ENCODE measurements at regions not wholly inside any gene's neighbourhood (a gene's known extent, or its start where the extent isn't known, plus 50 kb on each side); places are given as distances from the start of the nearest gene placed in this dataset.

DNA sequence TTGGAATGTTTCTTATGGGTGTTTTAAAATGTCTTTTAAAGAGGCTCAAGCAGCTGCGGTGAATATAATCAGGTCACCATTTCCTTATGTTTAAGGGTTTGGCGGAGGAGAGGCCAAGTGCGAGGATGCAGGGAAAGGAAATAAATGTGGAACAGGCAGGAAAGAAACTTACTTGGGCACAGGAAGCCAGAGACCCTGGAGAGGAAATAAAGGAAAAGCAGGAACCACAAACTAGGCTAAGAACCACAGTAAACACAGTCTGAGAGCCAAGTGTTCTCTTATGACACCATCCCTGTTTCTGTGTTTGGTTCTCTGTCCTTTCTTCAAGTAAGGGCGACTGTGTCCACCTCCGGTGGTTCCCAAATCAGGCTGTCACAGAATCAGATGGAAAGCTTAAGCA lies 166.5 kb downstream of the C9orf152 start:
- Mint-ChIP-seq H3K4me3 (no peak overlapping the region), H3K9me3 (peaks cover 0 to 3% (median 0%) of the 10 kb centered on the region in 7 donors), H3K36me3 (no peaks in the 10 kb centered on the region), H3K27ac (peak overlapping the region in 1 of 3 donors; percentile 18), H3K27me3 (peaks cover 7% of the 10 kb centered on the region), H3K4me1 (no peaks in the 10 kb centered on the region)
- DNase-seq: no peak
- Histone ChIP-seq H3K4me1 (ENCODE audit: control insufficient read depth, insufficient read depth, low read length, poor library complexity, severe bottlenecking) (no peaks in the 10 kb centered on the region), H3K4me3 (ENCODE audit: low read depth, low read length) (no peak overlapping the region), H3K27me3 (ENCODE audit: control insufficient read depth, insufficient read depth, low read length) (no peaks in the 10 kb centered on the region), H3K36me3 (ENCODE audit: control insufficient read depth, insufficient read depth, low read length) (no peaks in the 10 kb centered on the region), H3K27ac (ENCODE audit: insufficient read depth, low read length, poor library complexity, severe bottlenecking) (no peak overlapping the region), H3K9me3 (ENCODE audit: control insufficient read depth in 2 of 2, low read length in 2 of 2) (no peaks in the 10 kb centered on the region)
- ATAC-seq (ENCODE audit: low read depth in 2 of 2): no peak

DNA sequence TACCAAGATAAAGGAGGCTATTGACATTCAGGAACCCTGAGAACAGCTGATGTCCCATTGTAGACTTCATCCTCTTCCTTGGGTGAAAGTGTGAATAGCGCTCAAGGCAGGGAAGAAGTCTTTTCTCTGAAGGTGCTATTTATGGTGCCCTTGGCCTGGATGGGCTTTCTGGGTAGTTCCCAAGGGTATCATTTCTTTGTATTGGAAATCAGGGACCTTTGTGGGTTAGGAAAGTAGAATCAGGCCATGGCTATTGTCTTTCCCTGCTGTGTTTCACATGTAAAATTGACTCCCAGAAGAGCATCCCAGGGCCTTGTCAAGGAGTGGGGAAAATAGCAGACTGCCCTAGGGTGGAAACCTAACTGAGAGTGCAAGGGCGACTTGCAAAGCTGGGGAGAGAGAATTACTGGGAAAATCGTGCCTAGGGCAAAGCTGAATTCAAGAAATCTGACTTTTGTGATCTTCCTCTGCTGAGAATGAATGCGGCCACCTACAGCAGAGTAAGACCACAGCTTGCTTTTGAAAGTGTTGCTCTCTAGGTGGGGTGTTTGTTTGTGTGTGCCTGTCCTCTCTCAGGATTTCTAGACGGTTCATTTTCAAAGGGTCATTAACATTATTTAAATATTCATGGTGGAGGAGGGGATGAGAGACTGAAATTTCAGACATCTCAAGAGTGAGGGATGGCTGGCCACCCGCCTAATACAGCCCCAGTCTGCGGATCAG lies 160.6 kb downstream of the C9orf152 start:
- DNase-seq (no peak), ATAC-seq (ENCODE audit: low read depth in 2 of 2) (no peak)
- H3K9me3 Mint-ChIP-seq: peaks cover 0 to 2% (median 0%) of the 10 kb centered on the region in 7 donors
- H3K9me3 ChIP-seq (ENCODE audit: control insufficient read depth in 2 of 2, low read length in 2 of 2): no peaks in the 10 kb centered on the region
- H3K27ac Mint-ChIP-seq: peak overlapping the region in 2 of 3 donors; percentile 88 to 97
- no peaks in the 10 kb centered on the region for H3K27me3 Mint-ChIP-seq
- peak overlapping the region; percentile 84 for H3K4me3 ChIP-seq (ENCODE audit: low read depth, low read length)
- peaks cover 41% of the 10 kb centered on the region for H3K4me1 ChIP-seq (ENCODE audit: control insufficient read depth, insufficient read depth, low read length, poor library complexity, severe bottlenecking)
- peaks cover 10 to 44% (median 30%) of the 10 kb centered on the region in 4 donors for H3K4me1 Mint-ChIP-seq
- no peaks in the 10 kb centered on the region for H3K36me3 Mint-ChIP-seq
- no peak overlapping the region for H3K27ac ChIP-seq (ENCODE audit: insufficient read depth, low read length, poor library complexity, severe bottlenecking)
- H3K27me3 ChIP-seq (ENCODE audit: control insufficient read depth, insufficient read depth, low read length): no peaks in the 10 kb centered on the region
- H3K4me3 Mint-ChIP-seq: peak overlapping the region; percentile 96 to 97 (median 97)
- H3K36me3 ChIP-seq (ENCODE audit: control insufficient read depth, insufficient read depth, low read length): no peaks in the 10 kb centered on the region

DNA sequence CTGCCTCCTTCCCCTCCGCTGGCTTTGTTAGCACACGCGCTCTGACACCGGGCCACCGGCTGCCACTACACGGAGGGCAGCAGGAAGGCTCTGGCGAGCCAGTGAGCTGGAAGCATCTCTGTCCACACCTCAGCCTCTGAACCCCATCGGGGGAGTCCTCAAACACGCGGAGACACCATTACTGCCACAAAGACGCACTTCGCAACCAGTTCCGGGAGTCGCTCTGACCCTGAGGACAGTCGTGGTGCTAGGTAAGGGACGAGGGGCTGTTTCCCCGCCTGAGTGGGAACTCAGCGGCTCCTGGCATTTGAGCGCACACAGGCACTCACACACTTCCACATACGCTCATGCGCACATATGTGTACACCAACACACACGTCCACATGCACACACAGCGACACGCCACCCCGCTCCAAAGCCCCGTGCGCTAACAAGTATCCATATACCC lies 160.0 kb downstream of the C9orf152 start:
- no peaks in the 10 kb centered on the region for H3K36me3 Mint-ChIP-seq
- peak overlapping the region in 2 of 3 donors; percentile 88 to 97 for H3K27ac Mint-ChIP-seq
- H3K27me3 Mint-ChIP-seq: no peaks in the 10 kb centered on the region
- H3K27ac ChIP-seq (ENCODE audit: insufficient read depth, low read length, poor library complexity, severe bottlenecking): no peak overlapping the region
- no peaks in the 10 kb centered on the region for H3K27me3 ChIP-seq (ENCODE audit: control insufficient read depth, insufficient read depth, low read length)
- peaks cover 15 to 49% (median 34%) of the 10 kb centered on the region in 4 donors for H3K4me1 Mint-ChIP-seq
- H3K4me3 Mint-ChIP-seq: peak overlapping the region; percentile 96 to 97 (median 97)
- peaks cover 47% of the 10 kb centered on the region for H3K4me1 ChIP-seq (ENCODE audit: control insufficient read depth, insufficient read depth, low read length, poor library complexity, severe bottlenecking)
- H3K4me3 ChIP-seq (ENCODE audit: low read depth, low read length): peak overlapping the region; percentile 84
- H3K9me3 ChIP-seq (ENCODE audit: control insufficient read depth in 2 of 2, low read length in 2 of 2): no peaks in the 10 kb centered on the region
- peaks cover 0 to 2% (median 0%) of the 10 kb centered on the region in 7 donors for H3K9me3 Mint-ChIP-seq
- DNase-seq (no peak), ATAC-seq (ENCODE audit: low read depth in 2 of 2) (peak; percentile 33 to 38)
- no peaks in the 10 kb centered on the region for H3K36me3 ChIP-seq (ENCODE audit: control insufficient read depth, insufficient read depth, low read length)

DNA sequence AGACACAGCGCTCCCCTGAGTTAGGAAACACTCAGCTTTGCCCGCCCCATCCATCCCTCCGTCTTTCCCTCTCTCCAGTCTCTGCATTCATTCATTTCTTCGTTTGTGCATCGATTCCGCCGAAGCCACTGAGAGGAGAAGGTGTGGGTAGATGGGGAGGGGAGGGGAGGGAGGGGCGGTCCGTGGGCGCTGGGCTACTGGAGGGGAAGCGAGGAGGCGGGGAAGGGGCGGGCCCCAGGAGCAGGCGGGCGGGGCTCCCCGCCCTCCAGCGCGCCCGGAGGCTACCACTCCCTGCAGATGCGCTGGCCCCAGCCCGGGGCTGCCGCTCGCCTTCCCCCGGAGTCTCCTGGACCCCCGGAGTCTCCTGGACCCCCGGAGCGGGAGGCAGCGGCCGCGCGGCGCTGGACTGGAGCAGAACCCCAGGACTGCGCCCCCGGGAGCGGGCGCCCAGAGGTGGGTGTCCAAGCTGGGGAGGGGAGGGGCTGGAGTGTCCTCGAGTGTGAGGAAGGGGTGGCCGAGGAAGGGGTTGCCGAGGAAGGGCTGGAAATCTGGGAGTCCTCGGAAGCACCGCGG lies 159.5 kb downstream of the C9orf152 start:
- H3K4me3 Mint-ChIP-seq: peak overlapping the region; percentile 96 to 99 (median 97)
- H3K9me3 Mint-ChIP-seq: peaks cover 0 to 2% (median 0%) of the 10 kb centered on the region in 7 donors
- DNase-seq (peak; percentile 78 to 92 (median 80)), ATAC-seq (ENCODE audit: low read depth in 2 of 2) (peak; percentile 90 to 92)
- no peaks in the 10 kb centered on the region for H3K36me3 ChIP-seq (ENCODE audit: control insufficient read depth, insufficient read depth, low read length)
- H3K27ac ChIP-seq (ENCODE audit: insufficient read depth, low read length, poor library complexity, severe bottlenecking): peak overlapping the region; percentile 51
- H3K27me3 ChIP-seq (ENCODE audit: control insufficient read depth, insufficient read depth, low read length): no peaks in the 10 kb centered on the region
- no peaks in the 10 kb centered on the region for H3K27me3 Mint-ChIP-seq
- H3K9me3 ChIP-seq (ENCODE audit: control insufficient read depth in 2 of 2, low read length in 2 of 2): no peaks in the 10 kb centered on the region
- peak overlapping the region; percentile 89 for H3K4me3 ChIP-seq (ENCODE audit: low read depth, low read length)
- H3K27ac Mint-ChIP-seq: peak overlapping the region; percentile 66 to 97 (median 88)
- peaks cover 15 to 52% (median 36%) of the 10 kb centered on the region in 4 donors for H3K4me1 Mint-ChIP-seq
- peaks cover under 1% of the 10 kb centered on the region for H3K36me3 Mint-ChIP-seq
- peaks cover 48% of the 10 kb centered on the region for H3K4me1 ChIP-seq (ENCODE audit: control insufficient read depth, insufficient read depth, low read length, poor library complexity, severe bottlenecking)

DNA sequence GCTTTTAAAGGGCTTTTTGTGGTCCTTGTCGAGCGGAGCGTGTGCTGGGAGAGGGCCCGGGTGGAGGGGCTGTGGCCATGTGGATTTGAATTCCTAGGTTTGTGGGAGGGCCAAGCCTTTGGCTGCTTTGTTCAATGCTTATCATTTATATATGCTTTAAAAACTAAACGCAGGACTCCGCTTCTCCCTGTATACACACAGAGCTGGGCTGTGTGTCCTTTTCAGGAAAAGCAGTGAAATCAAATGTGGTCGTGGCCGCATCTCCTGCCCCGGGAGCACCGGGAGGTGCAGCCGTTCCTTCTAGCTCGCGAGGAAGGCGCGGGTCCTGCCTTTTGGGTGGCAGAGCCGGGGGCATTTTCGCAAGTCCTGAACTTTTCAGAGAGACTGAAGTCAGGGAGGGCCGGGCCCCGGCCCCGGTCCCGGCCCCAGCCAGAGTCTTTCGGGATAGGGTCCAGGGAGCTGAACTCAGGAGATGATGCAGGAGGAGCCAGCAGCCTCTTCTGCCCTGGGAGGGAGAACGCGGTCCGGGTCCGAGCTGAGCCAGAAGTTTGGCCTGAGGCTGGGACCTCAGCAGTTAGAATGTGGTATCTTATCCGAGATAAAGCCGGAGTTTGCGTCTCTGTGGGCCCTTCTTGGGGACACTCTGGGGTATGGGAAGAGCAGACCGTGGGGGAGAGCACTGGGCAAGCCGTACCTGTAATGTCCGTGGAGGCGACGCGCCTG lies 158.8 kb downstream of the C9orf152 start:
- Mint-ChIP-seq H3K4me1 (peaks cover 15 to 56% (median 40%) of the 10 kb centered on the region in 4 donors), H3K27me3 (no peaks in the 10 kb centered on the region), H3K4me3 (peak overlapping the region; percentile 96 to 99 (median 97)), H3K9me3 (peaks cover 0 to 2% (median 0%) of the 10 kb centered on the region in 7 donors), H3K27ac (peak overlapping the region; percentile 66 to 88 (median 86)), H3K36me3 (peaks cover 5% of the 10 kb centered on the region)
- Histone ChIP-seq H3K36me3 (ENCODE audit: control insufficient read depth, insufficient read depth, low read length) (no peaks in the 10 kb centered on the region), H3K27ac (ENCODE audit: insufficient read depth, low read length, poor library complexity, severe bottlenecking) (peak overlapping the region; percentile 51), H3K9me3 (ENCODE audit: control insufficient read depth in 2 of 2, low read length in 2 of 2) (no peaks in the 10 kb centered on the region), H3K27me3 (ENCODE audit: control insufficient read depth, insufficient read depth, low read length) (no peaks in the 10 kb centered on the region), H3K4me3 (ENCODE audit: low read depth, low read length) (peak overlapping the region; percentile 89), H3K4me1 (ENCODE audit: control insufficient read depth, insufficient read depth, low read length, poor library complexity, severe bottlenecking) (peaks cover 48% of the 10 kb centered on the region)
- DNase-seq: peak in 2 of 3 donors; percentile 20 to 43
- no peak for ATAC-seq (ENCODE audit: low read depth in 2 of 2)

DNA sequence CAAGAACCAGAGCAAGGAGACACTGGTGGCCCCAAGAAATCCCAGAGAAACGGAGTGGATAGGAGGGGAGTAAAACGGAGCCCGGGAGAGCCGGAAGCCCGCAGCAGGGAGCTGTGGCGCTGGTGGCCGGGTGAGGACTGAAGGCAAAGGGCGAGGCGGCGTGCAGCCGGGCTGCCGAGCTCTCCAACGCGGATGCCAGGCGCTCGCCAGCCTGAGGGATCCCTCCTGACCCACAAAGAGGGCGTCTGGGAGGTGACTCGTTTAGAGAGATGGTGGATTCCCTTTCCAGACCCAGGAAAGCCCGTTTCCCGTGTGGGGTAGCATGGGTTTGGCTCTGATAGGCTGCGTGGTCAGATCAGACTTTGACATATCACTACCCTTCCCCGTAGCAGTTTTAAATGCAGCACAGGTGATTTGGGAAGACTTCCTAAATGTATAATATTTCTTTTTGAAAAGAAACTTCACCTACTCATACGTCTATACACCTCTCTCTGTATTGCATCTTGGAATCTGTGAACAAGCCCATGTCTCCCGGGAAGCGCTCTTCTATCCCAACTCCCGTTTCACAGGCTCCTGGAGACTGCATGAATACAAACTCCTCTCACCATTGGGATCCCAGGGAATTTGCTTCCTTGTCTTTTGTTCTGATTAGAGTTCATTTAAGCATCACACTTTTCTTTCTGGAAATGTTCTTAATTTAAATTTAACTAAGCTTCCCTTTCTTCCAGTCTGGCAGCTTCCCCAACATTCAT lies 158.1 kb downstream of the C9orf152 start:
- Mint-ChIP-seq H3K9me3 (no peaks in the 10 kb centered on the region), H3K36me3 (peaks cover 5% of the 10 kb centered on the region), H3K27ac (peak overlapping the region; percentile 2 to 88 (median 86)), H3K4me3 (peak overlapping the region; percentile 96 to 99 (median 97)), H3K27me3 (no peaks in the 10 kb centered on the region), H3K4me1 (peaks cover 15 to 56% (median 40%) of the 10 kb centered on the region in 4 donors)
- DNase-seq (peak; percentile 6 to 47 (median 23)), ATAC-seq (ENCODE audit: low read depth in 2 of 2) (no peak)
- H3K4me3 ChIP-seq (ENCODE audit: low read depth, low read length): peak overlapping the region; percentile 89
- H3K9me3 ChIP-seq (ENCODE audit: control insufficient read depth in 2 of 2, low read length in 2 of 2): no peaks in the 10 kb centered on the region
- peaks cover 48% of the 10 kb centered on the region for H3K4me1 ChIP-seq (ENCODE audit: control insufficient read depth, insufficient read depth, low read length, poor library complexity, severe bottlenecking)
- no peaks in the 10 kb centered on the region for H3K27me3 ChIP-seq (ENCODE audit: control insufficient read depth, insufficient read depth, low read length)
- peak overlapping the region; percentile 55 for H3K27ac ChIP-seq (ENCODE audit: insufficient read depth, low read length, poor library complexity, severe bottlenecking)
- no peaks in the 10 kb centered on the region for H3K36me3 ChIP-seq (ENCODE audit: control insufficient read depth, insufficient read depth, low read length)

DNA sequence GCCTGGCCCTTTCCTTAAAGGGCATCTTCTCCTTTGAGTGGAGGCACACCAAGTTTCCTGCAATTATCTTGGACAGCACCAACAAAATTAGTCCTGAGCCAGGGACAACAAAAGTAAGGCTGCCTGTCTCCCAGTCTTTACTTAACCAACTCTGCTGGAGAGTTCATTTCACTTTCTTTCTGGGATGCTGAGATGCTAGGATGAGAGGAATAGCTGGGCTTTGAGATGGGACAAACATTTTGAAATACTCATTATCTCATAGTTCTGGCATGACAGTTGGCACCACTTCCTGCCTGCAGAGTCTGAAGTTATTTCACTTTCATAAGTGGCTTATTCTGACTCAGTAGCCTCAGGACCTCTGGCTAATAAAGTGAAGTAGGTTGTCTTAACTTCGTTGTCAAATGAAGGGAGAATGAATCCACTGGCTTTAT lies 157.0 kb downstream of the C9orf152 start:
- Mint-ChIP-seq H3K36me3 (peaks cover 5% of the 10 kb centered on the region), H3K27me3 (no peaks in the 10 kb centered on the region), H3K4me1 (peaks cover 15 to 62% (median 43%) of the 10 kb centered on the region in 4 donors), H3K4me3 (peak overlapping the region; percentile 96 to 99 (median 97)), H3K27ac (peak overlapping the region; percentile 75 to 94 (median 88)), H3K9me3 (no peaks in the 10 kb centered on the region)
- Histone ChIP-seq H3K36me3 (ENCODE audit: control insufficient read depth, insufficient read depth, low read length) (no peaks in the 10 kb centered on the region), H3K9me3 (ENCODE audit: control insufficient read depth in 2 of 2, low read length in 2 of 2) (no peaks in the 10 kb centered on the region), H3K27me3 (ENCODE audit: control insufficient read depth, insufficient read depth, low read length) (no peaks in the 10 kb centered on the region), H3K4me3 (ENCODE audit: low read depth, low read length) (peak overlapping the region; percentile 83), H3K4me1 (ENCODE audit: control insufficient read depth, insufficient read depth, low read length, poor library complexity, severe bottlenecking) (peaks cover 48% of the 10 kb centered on the region), H3K27ac (ENCODE audit: insufficient read depth, low read length, poor library complexity, severe bottlenecking) (peak overlapping the region; percentile 55)
- ATAC-seq (ENCODE audit: low read depth in 2 of 2) (peak; percentile 44 to 55), DNase-seq (peak in 2 of 3 donors; percentile 37 to 87)
